NCI-H460 (cell line): ENCODE measurements at regions not wholly inside any gene's neighbourhood (a gene's known extent, or its start where the extent isn't known, plus 50 kb on each side); places are given as distances from the start of the nearest gene placed in this dataset.
A peak's percentile ranks its signal among the peaks of the same experiment; 100 is the strongest.
"Not testable (repeated sequence)": the region's sequence is repeated elsewhere in the genome, so short reads cannot be mapped to it uniquely, and the experiment has no call there.

ENCODE experiments used
- DNase-seq: peaks from one replicate; pipeline ENCODE4 v3.0.0-alpha.2; 2016; ENCODE audit warnings: low read depth; ENCODE audit errors: extremely low read depth

- DNase-seq, result not testable (repeated sequence)
Observed at GRCh38 chr7:128561116-128561722, 84.7 kb downstream of the METTL2B start.

- DNase-seq, result not testable (repeated sequence)
Observed at GRCh38 chr7:128562795-128563194, 86.2 kb downstream of the METTL2B start.

GRCh38 chr7:128564123-128564700 lies 87.7 kb downstream of the METTL2B start:
- not testable (repeated sequence) for DNase-seq

GRCh38 chr7:128564932-128565864 lies 88.7 kb downstream of the METTL2B start:
- DNase-seq, result not testable (repeated sequence)

- not testable (repeated sequence) for DNase-seq
Observed at GRCh38 chr7:128575277-128575676, 96.8 kb upstream of the GARIN1A start.

- not testable (repeated sequence) for DNase-seq
Observed at GRCh38 chr7:128576953-128577352, 95.1 kb upstream of the GARIN1A start.

GRCh38 chr7:128579843-128580242 lies 92.2 kb upstream of the GARIN1A start:
- DNase-seq, result not testable (repeated sequence)

- not testable (repeated sequence) for DNase-seq
Observed at GRCh38 chr7:128581100-128581499, 91.0 kb upstream of the GARIN1A start.

- DNase-seq, result not testable (repeated sequence)
Observed at GRCh38 chr7:128581825-128582561, 90.1 kb upstream of the GARIN1A start.

- DNase-seq, result not testable (repeated sequence)
Observed at GRCh38 chr7:128586715-128587114, 85.4 kb upstream of the GARIN1A start.

GRCh38 chr7:128591705-128592104 lies 80.4 kb upstream of the GARIN1A start:
- DNase-seq, result no peak

- DNase-seq, result not testable (repeated sequence)
Observed at GRCh38 chr7:128592209-128592608, 79.9 kb upstream of the GARIN1A start.

- not testable (repeated sequence) for DNase-seq
Observed at GRCh38 chr7:128594061-128594460, 78.0 kb upstream of the GARIN1A start.

GRCh38 chr7:128596336-128597128 lies 75.6 kb upstream of the GARIN1A start:
- not testable (repeated sequence) for DNase-seq

- DNase-seq, result not testable (repeated sequence)
Observed at GRCh38 chr7:128598946-128599345, 73.1 kb upstream of the GARIN1A start.

GRCh38 chr7:128608678-128609421 lies 63.2 kb upstream of the GARIN1A start:
- peak; percentile 23 for DNase-seq

GRCh38 chr7:128613366-128613765 lies 58.7 kb upstream of the GARIN1A start:
- not testable (repeated sequence) for DNase-seq

- not testable (repeated sequence) for DNase-seq
Observed at GRCh38 chr7:128614812-128615211, 57.3 kb upstream of the GARIN1A start.

GRCh38 chr7:128616799-128617198 lies 55.3 kb upstream of the GARIN1A start:
- DNase-seq, result not testable (repeated sequence)
